ENCODE measurements at regions not wholly inside any gene's neighbourhood (a gene's known extent, or its start where the extent isn't known, plus 50 kb on each side); places are given as distances from the start of the nearest gene placed in this dataset.

DNA sequence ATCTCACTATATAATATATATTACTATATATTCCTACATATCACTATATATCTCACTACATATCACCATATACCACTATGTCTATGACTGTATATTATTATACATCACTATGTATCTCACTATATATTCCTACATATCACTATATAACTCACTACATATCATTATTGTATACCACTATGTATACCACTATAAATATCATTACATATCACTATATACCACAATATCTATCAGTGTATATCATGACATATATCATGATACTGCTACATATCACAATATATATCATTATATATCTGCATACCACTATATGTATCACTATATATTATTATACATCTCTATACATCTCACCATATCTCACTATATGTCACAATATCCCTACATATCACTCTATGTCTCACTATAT is 121.5 kb downstream of the ASCL4 start:
- Histone ChIP-seq H3K4me3 (ENCODE audit: insufficient read depth, low read depth, low read length) (no peak overlapping the region), H3K9ac (ENCODE audit: low read depth, low read length) (no peak overlapping the region), H4K5ac (ENCODE audit: low read depth, low read length) (no peak overlapping the region), H3K4ac (ENCODE audit: low read depth, low read length) (no peak overlapping the region), H2BK20ac (ENCODE audit: low read depth, low read length) (no peak overlapping the region), H2AK5ac (ENCODE audit: low read depth, low read length) (no peak overlapping the region), H3K4me1 (ENCODE audit: control insufficient read depth, insufficient read depth, low read length) (no peaks in the 10 kb centered on the region), H2BK5ac (ENCODE audit: low read depth, low read length, poor library complexity, severe bottlenecking) (no peak overlapping the region), H3K79me1 (ENCODE audit: low read depth in 1 of 2, low read length in 2 of 2) (no peaks in the 10 kb centered on the region), H3K27me3 (ENCODE audit: control insufficient read depth, insufficient read depth, low read length) (no peaks in the 10 kb centered on the region), H3K4me2 (ENCODE audit: low read depth, low read length) (no peak overlapping the region), H3K56ac (ENCODE audit: extremely low read depth, insufficient read depth, low read length) (no peak overlapping the region), H3K36me3 (ENCODE audit: control insufficient read depth, insufficient read depth, low read length) (no peaks in the 10 kb centered on the region), H2BK120ac (ENCODE audit: low read depth, low read length) (no peak overlapping the region), H2AFZ (replicated peaks; ENCODE audit: low read length, poor library complexity) (no peak overlapping the region), H2BK15ac (ENCODE audit: low read depth, low read length) (no peak overlapping the region), H3K27ac (ENCODE audit: insufficient read depth, low read length) (no peak overlapping the region), H3K9me1 (ENCODE audit: insufficient read depth, low read length) (no peaks in the 10 kb centered on the region), H3K9me3 (ENCODE audit: control insufficient read depth, insufficient read depth, low read length) (no peaks in the 10 kb centered on the region), H2AK9ac (replicated peaks; ENCODE audit: low read depth, low read length, poor library complexity) (no peak overlapping the region), H4K91ac (ENCODE audit: insufficient read depth, low read depth, low read length) (no peak overlapping the region), H3K18ac (ENCODE audit: low read depth, low read length) (no peak overlapping the region), H3K23ac (ENCODE audit: low read depth, low read length) (no peak overlapping the region), H4K8ac (ENCODE audit: low read depth in 2 of 2, low read length in 2 of 2) (no peak overlapping the region), H4K20me1 (ENCODE audit: insufficient read depth, low read length) (no peaks in the 10 kb centered on the region), H3K14ac (replicated peaks; ENCODE audit: low read depth, low read length) (no peak overlapping the region)
- POLR2A ChIA-PET (ENCODE audit: unreplicated experiment), result no interaction called here
- in situ Hi-C loops (cut with MboI; ENCODE audit: low sequenced_read_pairs) (loop anchor here (25.0 kb wide), 1 partner anchor 759 kb away; no protein-coding TSS in a partner anchor), intact Hi-C loops (cut with micrococcal nuclease) (no loop called here), dilution Hi-C loops (cut with HindIII; ENCODE audit: low sequenced_read_pairs, unreplicated experiment) (no loop called here)
- BruUV-seq (replicated peaks), result no TSS peak
- ATAC-seq (ENCODE audit: low read depth) (no peak), DNase-seq (no peak)
- TF ChIP-seq SMC3 (IDR thresholded peaks at IDR 0.05; ENCODE audit: low read depth, low read length), result no peak
- no peak for TF ChIP-seq RAD21 (IDR thresholded peaks at IDR 0.05; ENCODE audit: low read length)
- no peak for TF ChIP-seq MAFK (IDR thresholded peaks at IDR 0.05; ENCODE audit: low read depth, low read length)
- no peak for TF ChIP-seq NFE2L2 (IDR thresholded peaks at IDR 0.05; ENCODE audit: low read depth, low read length)
- TF ChIP-seq, protein P1, sequence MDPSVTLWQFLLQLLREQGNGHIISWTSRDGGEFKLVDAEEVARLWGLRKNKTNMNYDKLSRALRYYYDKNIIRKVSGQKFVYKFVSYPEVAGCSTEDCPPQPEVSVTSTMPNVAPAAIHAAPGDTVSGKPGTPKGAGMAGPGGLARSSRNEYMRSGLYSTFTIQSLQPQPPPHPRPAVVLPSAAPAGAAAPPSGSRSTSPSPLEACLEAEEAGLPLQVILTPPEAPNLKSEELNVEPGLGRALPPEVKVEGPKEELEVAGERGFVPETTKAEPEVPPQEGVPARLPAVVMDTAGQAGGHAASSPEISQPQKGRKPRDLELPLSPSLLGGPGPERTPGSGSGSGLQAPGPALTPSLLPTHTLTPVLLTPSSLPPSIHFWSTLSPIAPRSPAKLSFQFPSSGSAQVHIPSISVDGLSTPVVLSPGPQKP (IDR thresholded peaks at IDR 0.05; ENCODE audit: borderline replicate concordance, low read depth, low read length), result no peak
- TF ChIP-seq MAZ (IDR thresholded peaks at IDR 0.05; ENCODE audit: borderline replicate concordance, low read depth, low read length), result no peak
- TF ChIP-seq, protein P2, sequence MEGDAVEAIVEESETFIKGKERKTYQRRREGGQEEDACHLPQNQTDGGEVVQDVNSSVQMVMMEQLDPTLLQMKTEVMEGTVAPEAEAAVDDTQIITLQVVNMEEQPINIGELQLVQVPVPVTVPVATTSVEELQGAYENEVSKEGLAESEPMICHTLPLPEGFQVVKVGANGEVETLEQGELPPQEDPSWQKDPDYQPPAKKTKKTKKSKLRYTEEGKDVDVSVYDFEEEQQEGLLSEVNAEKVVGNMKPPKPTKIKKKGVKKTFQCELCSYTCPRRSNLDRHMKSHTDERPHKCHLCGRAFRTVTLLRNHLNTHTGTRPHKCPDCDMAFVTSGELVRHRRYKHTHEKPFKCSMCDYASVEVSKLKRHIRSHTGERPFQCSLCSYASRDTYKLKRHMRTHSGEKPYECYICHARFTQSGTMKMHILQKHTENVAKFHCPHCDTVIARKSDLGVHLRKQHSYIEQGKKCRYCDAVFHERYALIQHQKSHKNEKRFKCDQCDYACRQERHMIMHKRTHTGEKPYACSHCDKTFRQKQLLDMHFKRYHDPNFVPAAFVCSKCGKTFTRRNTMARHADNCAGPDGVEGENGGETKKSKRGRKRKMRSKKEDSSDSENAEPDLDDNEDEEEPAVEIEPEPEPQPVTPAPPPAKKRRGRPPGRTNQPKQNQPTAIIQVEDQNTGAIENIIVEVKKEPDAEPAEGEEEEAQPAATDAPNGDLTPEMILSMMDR (conservative IDR thresholded peaks at IDR 0.05; ENCODE audit: low read depth, low read length), result no peak
- no peak for TF ChIP-seq RCOR1 (IDR thresholded peaks at IDR 0.05; ENCODE audit: insufficient replicate concordance, low read length)
- no peak for TF ChIP-seq FOS (IDR thresholded peaks at IDR 0.05; ENCODE audit: low read depth, low read length)
- no peak for TF ChIP-seq CEBPB (IDR thresholded peaks at IDR 0.05; ENCODE audit: low read depth, low read length)
- CTCF ChIA-PET, result no interaction called here

Data from IMR-90 (cell line).